Stimulated activated CD4-positive, alpha-beta T cell treated with anti-CD3 and anti-CD28 coated beads, Interleukin-15, amount 100 ng/mL, for 48 hours (primary cell): ENCODE measurements at regions not wholly inside any gene's neighbourhood (a gene's known extent, or its start where the extent isn't known, plus 50 kb on each side); places are given as distances from the start of the nearest gene placed in this dataset.

Experiments
- DNase-seq, 2 donors: peaks; one replicate each; pipeline ENCODE4 v3.0.0-alpha.2; 2020; ENCODE audit warnings: low read depth in 2 of 2

DNA sequence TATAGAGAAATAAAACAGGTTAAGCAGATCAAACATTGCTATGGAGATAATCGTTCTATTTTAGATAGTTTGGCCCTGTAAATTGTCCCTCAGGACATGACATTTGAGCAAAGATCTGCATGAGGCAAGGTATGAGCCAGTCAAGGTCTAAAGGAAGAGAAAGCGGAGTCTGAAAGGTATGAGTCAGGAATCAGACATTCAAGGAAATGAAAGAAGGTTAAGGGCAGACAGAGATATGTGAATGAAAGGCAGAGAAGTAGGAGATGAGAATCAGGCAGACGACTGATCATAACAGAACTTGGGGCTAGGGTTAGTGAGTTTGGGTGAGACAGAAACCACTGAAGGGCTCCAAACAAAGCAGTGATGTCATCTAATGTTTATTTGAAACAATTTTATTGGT is 775.8 kb downstream of the MAFB start:
- DNase-seq = no peak

GRCh38 chr20:39911497-39911896 is 777.5 kb downstream of the MAFB start:
- DNase-seq = no peak

DNA sequence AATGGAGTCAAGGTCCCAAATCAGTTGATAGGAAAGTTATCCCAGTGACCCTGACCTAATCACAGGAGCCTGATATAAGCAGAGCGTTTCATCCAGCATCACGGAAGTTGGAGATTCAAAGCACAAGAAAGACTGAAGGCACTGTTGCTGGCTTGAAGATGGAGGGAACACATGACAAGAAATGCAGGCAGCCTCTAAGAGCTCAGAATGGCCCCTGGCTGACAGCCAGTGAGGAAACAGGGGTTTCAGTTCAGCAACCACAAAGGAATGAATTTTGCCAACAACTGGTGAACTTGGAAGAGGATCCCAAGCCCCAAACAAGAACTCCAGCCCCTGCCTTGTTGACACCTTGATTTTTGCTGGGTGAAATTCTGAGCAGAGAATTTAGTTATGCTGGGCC is 778.5 kb downstream of the MAFB start:
- no peak for DNase-seq

- no peak for DNase-seq
These were observed 779.6 kb downstream of the MAFB start for GRCh38 chr20:39909447-39909846.

- DNase-seq = no peak
These were observed 784.4 kb downstream of the MAFB start for GRCh38 chr20:39904476-39905112.

DNA sequence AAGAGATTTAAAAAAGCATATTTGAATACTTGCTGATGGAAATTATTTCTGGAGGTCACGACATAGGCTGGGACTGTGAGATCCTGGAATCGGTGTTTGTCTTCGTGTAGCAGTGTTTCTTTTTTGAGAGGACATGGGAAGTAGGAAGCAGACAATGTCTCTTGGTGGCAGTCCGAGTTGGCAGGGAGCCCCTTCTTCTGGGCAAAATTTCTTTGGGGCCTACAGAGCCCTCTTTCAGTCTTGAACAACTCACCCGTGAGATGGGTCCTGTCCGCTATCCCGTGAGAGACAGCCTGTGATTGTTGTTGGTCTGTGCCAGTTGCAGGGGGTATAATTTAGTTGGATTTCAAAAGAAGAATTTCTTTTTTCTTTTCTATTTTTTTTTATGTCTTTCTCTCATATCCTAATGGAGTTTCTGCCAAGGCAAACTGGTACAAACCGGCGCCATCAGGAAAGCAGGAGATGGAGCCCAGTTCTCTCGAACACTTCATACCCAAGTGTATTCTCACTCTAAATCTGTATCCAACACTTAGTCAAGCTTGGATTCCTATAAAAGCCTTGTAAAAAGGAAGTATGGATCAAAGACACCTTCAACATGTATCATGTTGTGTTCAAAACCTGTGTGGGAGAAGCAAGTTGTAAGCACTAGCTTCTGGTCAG is 785.1 kb downstream of the MAFB start:
- no peak for DNase-seq

GRCh38 chr20:39899881-39900280 is 789.2 kb downstream of the MAFB start:
- no peak for DNase-seq

- no peak for DNase-seq
These were observed 790.6 kb downstream of the MAFB start for GRCh38 chr20:39898467-39898852.

DNA sequence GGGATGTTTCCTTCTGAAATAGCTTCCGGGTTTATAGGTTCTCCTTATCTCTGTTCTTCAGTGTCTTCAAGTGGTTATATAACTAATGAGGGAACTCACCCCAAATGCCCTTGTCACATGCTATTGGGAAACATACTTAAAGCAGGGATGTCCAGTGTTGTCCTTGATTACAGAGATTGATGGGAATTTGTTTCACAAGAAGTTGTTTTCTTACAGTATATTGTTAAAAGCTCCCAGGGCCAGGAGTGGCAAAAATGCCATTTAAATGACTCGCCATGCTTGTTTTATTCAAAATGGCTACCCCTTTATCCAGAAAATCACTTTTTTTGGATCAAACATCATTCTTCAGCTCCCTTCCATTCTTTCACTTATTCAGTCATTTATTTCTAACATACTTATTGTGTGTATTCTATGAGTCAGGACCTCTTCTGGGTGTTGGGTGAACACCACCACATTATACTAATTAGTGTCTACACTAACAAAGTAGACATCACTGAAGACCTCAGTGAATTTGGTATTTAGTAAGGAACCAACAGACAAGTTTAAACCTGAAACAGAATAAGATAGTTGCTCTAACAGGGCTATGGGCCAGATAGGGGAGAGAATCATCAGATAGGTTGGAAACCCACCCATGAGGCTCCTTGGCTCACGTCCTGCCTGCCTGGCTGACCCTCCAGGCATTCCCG is 791.1 kb downstream of the MAFB start:
- DNase-seq = no peak

DNA sequence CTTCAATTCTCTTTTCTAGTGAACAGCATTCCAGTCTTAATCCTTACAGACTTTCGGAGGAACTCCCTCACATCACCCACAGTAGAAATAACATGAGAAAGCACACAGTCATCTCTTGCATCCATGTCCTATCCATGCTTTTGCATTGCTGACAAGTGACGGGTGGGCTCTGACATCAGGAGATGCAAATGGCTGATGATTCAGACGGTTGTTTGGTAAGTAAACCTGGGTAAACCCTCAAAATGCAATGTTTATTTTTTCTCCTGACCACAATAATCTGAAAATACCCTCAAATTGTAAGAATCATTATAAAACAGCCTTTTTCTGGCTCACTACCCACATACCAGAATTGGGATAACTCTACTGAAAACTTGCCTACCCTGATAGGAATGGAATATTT is 792.0 kb downstream of the MAFB start:
- DNase-seq = no peak

DNA sequence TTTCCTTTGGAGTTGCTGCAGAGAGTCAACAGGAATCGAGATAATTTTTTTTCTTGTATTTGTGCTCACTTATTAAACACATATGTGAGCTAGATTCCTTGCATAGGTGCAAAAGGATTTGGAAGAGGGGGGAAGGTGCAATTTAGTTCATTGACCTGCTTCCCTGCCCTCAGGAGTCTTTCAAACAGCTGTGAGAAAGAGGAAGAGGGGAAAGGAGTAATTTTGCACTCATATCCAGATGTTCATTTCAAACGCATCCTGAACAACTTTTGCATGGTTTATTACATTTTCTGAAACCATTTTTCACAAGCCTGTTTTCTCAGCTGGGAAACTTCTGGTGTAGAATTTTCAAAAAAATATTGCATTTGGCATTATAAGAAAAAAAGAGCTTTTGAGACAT is 795.0 kb downstream of the MAFB start:
- DNase-seq = no peak

DNA sequence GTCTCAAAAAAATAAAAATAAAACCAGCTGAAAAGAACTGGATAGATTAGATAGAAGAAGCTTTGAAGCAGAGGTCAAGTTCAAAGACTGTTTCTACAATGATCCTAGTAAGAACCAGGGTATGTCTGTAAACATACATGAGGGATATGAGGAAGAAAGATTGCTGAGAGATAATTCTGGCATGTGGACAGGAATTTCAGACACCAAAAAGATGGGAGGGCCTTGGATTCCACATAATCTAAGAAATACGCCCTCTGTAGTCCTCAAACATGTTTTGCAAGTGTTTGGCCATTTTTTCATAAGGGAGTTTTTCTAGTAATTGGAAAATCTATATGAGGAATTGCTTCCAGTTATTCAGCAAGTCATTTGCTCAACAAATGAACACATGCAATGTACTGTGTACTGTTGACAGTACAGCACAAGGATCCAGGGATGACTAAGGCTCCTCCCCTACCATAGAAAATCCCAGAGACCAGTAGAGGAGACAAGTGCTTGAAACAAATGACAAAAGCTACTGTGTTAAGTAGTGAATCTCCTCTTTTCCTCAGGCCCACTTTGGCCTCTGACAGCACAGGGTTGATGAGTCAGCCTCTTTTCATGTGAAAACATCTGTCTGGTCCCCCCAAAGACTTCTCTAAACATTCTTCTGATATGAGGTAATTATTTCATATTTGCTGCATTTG is 795.9 kb downstream of the MAFB start:
- DNase-seq = no peak

- no peak for DNase-seq
These were observed 798.3 kb downstream of the MAFB start for GRCh38 chr20:39890697-39891096.

DNA sequence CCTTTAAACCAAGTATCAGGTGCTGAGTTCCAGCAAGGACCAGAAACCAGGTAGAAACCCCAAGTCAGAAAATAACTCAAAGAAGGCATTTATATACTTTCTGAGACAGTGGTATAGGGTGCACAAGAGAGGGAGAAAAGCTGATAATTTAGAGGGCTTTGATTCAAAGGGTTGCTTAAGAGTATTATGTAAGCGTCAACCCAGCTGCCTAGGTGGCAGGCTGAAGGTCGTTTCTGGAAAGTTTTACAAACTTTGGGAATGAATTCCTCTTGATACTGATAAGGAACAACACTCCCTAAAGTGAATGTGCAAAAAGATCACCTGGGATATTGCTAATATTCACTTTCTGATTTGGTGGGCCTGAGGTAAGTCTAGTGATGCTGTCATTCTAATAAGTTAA is 800.7 kb downstream of the MAFB start:
- DNase-seq = no peak

DNA sequence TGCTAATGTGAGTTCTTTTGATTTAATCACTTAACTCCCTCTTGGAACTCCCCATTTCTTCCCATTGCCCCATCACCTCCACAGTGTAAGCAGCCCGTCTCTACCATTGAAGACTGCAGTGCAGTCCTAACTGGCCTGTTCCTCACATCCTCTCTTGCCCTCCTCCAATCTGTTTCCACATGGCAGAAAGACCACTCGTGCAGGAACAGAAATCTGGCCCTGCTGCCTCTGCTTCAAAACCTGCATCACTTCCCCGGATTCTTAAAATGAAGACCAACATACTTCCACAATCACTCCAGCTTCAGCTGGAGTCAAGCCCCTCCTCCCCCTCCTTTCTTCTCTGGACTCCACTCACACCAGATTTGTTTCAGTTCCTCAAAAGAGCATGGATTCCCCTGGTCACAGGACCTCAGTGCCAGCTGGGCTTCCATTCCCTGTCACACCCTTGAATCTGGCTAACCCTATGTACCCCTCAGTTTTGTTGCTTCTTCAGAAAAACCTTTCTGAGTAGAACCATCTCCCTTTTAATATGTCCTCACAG is 802.3 kb downstream of the MAFB start:
- DNase-seq = no peak

GRCh38 chr20:39885975-39886649 is 802.9 kb downstream of the MAFB start:
- DNase-seq = peak; percentile 1

GRCh38 chr20:39882806-39883205 is 806.2 kb downstream of the MAFB start:
- no peak for DNase-seq

DNA sequence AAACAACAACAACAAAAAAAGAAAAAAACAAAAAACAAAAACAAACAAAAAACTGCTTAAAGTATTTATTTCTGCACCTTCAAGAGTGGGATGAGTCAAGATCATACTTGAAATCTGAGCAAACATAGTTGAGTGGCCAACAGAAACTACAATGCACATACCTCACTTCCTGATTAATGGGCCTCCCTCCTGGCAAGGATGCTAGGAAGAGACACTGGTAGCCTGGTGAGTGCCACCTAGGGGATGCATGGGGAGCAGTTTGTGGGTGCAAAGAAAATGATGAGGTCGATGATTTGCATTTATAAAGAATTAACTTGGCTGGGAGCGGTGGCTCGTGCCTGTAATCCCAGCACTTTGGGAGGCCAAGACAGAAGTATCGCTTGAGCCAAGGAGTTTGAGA is 808.1 kb downstream of the MAFB start:
- DNase-seq = no peak

GRCh38 chr20:39879296-39879695 is 809.7 kb downstream of the MAFB start:
- no peak for DNase-seq

DNA sequence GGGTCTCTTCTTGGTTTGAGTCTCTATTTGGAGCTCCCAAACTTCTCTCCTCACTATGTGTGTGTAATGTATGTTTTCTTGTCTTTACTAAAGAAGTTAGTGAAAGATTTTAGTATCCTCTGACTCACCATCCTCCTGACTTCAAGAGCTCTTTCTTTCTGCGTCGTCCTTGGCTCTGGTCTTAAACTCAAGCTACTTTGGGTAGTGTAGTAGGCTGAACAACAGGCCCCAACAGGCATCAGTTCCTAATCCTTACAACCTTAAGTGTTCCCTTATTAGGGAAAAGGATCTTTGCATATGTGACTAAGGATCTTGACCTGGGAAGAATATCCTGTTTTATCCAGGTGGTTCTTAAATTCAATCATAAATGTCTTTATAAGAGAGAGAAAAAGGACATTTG is 810.2 kb downstream of the MAFB start:
- no peak for DNase-seq

DNA sequence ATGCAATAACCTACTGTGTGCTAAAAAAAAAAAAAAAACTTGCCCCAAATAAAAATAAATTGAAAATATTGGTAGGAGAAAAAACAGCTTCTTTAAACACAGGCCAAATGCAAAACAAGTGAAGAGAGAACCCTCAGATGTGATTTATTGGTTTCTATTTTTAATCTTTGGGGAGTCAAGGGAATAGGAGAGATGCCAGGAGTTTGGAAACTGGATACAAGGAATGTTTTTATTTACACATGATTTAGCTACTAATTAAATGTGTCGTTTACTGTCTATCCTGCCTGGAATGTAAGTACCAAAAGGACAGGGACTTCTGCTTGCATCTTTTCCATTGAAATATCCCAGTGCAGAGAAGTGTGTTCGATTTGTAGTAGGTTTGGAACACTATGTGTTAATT is 810.7 kb downstream of the MAFB start:
- no peak for DNase-seq

DNA sequence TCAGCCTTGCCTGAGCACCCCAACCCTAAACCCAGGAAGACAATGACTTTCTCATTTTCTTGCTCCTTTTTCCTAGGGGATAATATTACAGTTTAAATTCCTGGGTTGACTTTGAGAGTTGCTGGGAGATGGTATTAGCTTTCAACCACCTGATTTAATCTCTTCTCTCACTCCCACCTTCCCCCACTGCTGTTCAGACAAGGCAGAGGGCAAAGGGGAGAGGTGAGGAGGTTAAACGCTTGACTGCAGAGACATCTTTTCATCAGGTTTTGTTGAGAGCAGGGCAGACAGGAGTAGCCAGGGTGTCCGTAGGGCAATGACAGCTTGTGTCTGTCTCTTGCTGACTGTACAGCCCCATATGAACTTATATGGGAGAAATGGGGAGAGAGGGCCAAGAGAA is 811.2 kb downstream of the MAFB start:
- DNase-seq = no peak
